Transverse colon (tissue), 4 donors: ENCODE measurements at regions not wholly inside any gene's neighbourhood (a gene's known extent, or its start where the extent isn't known, plus 50 kb on each side); places are given as distances from the start of the nearest gene placed in this dataset.
"Not testable (repeated sequence)": the region's sequence is repeated elsewhere in the genome, so short reads cannot be mapped to it uniquely, and the experiment has no call there.

ENCODE experiments used
- DNase-seq: peaks from one replicate; pipeline ENCODE4 v3.0.0-alpha.2; 2019
- H3K27ac ChIP-seq, 4 donors: fragments of 200-600 bp; sonication (generic); 2 replicates each; pipeline ENCODE4 v1.5.1; 2016 to 2018; ENCODE audit warnings: inconsistent platforms in 4 of 4
- H3K27me3 ChIP-seq: fragments of 200-600 bp; sonication (generic); 2 replicates; pipeline ENCODE4 v1.5.1; 2017; ENCODE audit warnings: inconsistent platforms
- H3K36me3 ChIP-seq, 4 donors: fragments of 200-600 bp; sonication (generic); 2 replicates each; pipeline ENCODE4 v1.5.1; 2017 to 2019; ENCODE audit warnings: inconsistent platforms in 4 of 4
- H3K4me1 ChIP-seq, 4 donors: fragments of 200-600 bp; sonication (generic); 2 replicates each; pipeline ENCODE4 v1.5.1; 2017 to 2020; ENCODE audit warnings: inconsistent platforms in 4 of 4
- H3K4me3 ChIP-seq, 4 donors: fragments of 200-600 bp; sonication (generic); 1 replicate in 1 of 4; 2 replicates in 3 of 4; pipeline versions ENCODE4 v1.5.1 to v1.6.1; 2017 to 2019; ENCODE audit warnings: inconsistent platforms in 4 of 4
- H3K9me3 ChIP-seq, 2 donors: fragments of 200-600 bp; sonication (generic); 2 replicates each; pipeline ENCODE4 v1.5.1; 2017 to 2019; ENCODE audit warnings: inconsistent platforms in 2 of 2
- WGBS, 2 donors: methylation state at CpG; one replicate each; pipeline ENCODE4 v1.1.5; 2018; ENCODE audit warnings: low coverage in 1 of 2; 5-methylcytosine and 5-hydroxymethylcytosine counted together
- in situ Hi-C, 4 donors: fragments of 200-750 bp; cut with MboI; loops; one replicate each; pipeline versions ENCODE4 v1.15.0 to v1.15.1; 2017; ENCODE audit warnings: low sequenced_read_pairs in 3 of 4, low pct_ligation_motif_present in 1 of 4, low pct_unique_long_range_greater_than_20kb in 1 of 4
- intact Hi-C: fragments of 100-400 bp; cut with DNase I; formaldehyde crosslinking; loops from one replicate; pipeline ENCODE4 v1.15.1; 2023; ENCODE audit warnings: low total_unique reads
- TF ChIP-seq, protein P1 (sequence below), 5 experiments: fragments of 200-600 bp in 3 of 5; fragments of 450-650 bp in 2 of 5; sonication (generic) in 3 of 5; IDR thresholded peaks; 1 replicate in 2 of 5; 2 replicates in 3 of 5; pipeline ENCODE4 v1.5.1; 2016 to 2017; ENCODE audit warnings: antibody characterized with exemption in 5 of 5, inconsistent platforms in 3 of 5, mild to moderate bottlenecking in 2 of 5, moderate library complexity in 1 of 5

GRCh38 chr17:15833890-15834289, 101.8 kb downstream of the TBC1D26 start:
- H3K9me3 ChIP-seq, H3K4me3 ChIP-seq, H3K4me1 ChIP-seq, H3K27me3 ChIP-seq, H3K27ac ChIP-seq, DNase-seq, intact Hi-C loops, H3K36me3 ChIP-seq: not testable (repeated sequence)
- in situ Hi-C loops: loop anchor here in 2 of 4 donors (25.0 kb wide), 1 partner anchor 103 kb away; the partner anchor contains the start of gene ADORA2B (in 2 of the 2)
- 68% methylated on average over 5 of the region's 5 CpGs; no CpG with 5 or more reads in 1 of the 2 donors for WGBS, 2 donors

GRCh38 chr17:15835481-15835880, 103.4 kb downstream of the TBC1D26 start:
- DNase-seq, H3K27ac ChIP-seq, H3K27me3 ChIP-seq, H3K4me1 ChIP-seq, intact Hi-C loops, H3K4me3 ChIP-seq, H3K36me3 ChIP-seq, H3K9me3 ChIP-seq: not testable (repeated sequence)
- WGBS, 2 donors: 60 to 80% methylated on average over 1 to 2 of the region's 4 CpGs
- in situ Hi-C loops: loop anchor here in 2 of 4 donors (25.0 kb wide), 1 partner anchor 102 kb away; the partner anchor contains the start of gene ADORA2B (in 2 of the 2)

GRCh38 chr17:15836249-15836982, 104.3 kb downstream of the TBC1D26 start:
- WGBS, 2 donors: 85% methylated on average over 5 of the region's 12 CpGs; no CpG with 5 or more reads in 1 of the 2 donors
- H3K27me3 ChIP-seq, intact Hi-C loops: not testable (repeated sequence)

DNA sequence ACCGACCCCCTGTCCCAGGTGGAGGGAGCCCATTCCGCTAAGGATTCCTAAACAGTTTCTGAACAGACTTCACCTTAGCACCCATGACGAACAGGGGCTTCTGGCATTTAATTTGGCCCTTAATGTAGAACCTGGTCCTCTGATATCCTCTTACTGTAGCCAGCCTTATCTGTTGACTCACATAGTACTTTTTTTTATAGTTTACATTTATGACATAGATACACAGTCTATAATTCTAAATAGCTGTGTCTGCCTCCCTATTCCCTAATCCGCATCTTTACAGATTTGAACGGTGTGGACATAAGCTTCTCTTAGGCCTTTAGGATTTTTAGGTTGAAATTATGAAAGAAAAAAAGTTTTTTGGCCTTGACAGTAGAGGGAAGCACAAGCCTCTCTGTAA, 104.9 kb downstream of the TBC1D26 start:
- WGBS, 2 donors: 38 to 83% methylated on average over 2 to 5 of the region's 5 CpGs
- H3K27me3 ChIP-seq, H3K27ac ChIP-seq, H3K36me3 ChIP-seq, DNase-seq, H3K4me3 ChIP-seq, H3K4me1 ChIP-seq, H3K9me3 ChIP-seq, intact Hi-C loops: not testable (repeated sequence)
- in situ Hi-C loops: loop anchor here in 2 of 4 donors (25.0 kb wide), 1 partner anchor 100 kb away; the partner anchor contains the start of gene ADORA2B (in 2 of the 2)

More at GRCh38 chr17:15836249-15836982, 104.3 kb downstream of the TBC1D26 start:
- not testable (repeated sequence) for H3K36me3 ChIP-seq, H3K4me1 ChIP-seq, H3K27ac ChIP-seq, H3K4me3 ChIP-seq, DNase-seq, H3K9me3 ChIP-seq
- in situ Hi-C loops: loop anchor here in 2 of 4 donors (25.0 kb wide), 1 partner anchor 101 kb away; the partner anchor contains the start of gene ADORA2B (in 2 of the 2)

- in situ Hi-C loops: loop anchor here in 2 of 4 donors (25.0 kb wide), 1 partner anchor 90 kb away; the partner anchor contains the start of gene ADORA2B (in 2 of the 2)
- H3K27me3 ChIP-seq, H3K4me1 ChIP-seq, H3K36me3 ChIP-seq, H3K4me3 ChIP-seq, H3K9me3 ChIP-seq, DNase-seq, intact Hi-C loops: not testable (repeated sequence)
- H3K27ac ChIP-seq: peak overlapping the region in 3 of 4 donors; percentile 35 to 40 (median 36)
- WGBS, 2 donors: 6 to 21% methylated on average over 2 to 6 of the region's 6 CpGs
Observed at GRCh38 chr17:15847447-15848229, 97.3 kb upstream of the ADORA2B start.

DNA sequence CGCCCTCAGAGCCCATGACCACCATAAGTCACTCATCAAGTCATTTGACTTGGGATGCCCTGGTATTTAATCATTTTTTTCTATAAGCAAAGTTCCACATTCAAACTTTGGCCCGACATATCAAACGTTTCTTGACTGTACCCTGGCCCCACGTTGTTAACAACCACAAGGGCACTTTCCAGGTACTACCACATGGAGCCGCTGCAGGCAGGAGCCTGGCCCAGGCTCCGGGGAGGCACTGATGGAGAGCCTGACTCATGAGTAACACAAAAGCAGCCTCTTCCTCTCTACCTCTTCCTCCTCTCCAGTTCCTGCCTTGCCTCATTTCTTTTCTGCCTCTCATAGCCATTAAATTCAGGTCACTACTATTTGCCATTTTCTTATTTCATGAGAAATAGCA, 95.9 kb upstream of the ADORA2B start:
- in situ Hi-C loops: loop anchor here in 2 of 4 donors (25.0 kb wide), 1 partner anchor 88 kb away; the partner anchor contains the start of gene ADORA2B (in 2 of the 2)
- H3K36me3 ChIP-seq, H3K27me3 ChIP-seq, intact Hi-C loops, H3K4me1 ChIP-seq, H3K4me3 ChIP-seq, H3K9me3 ChIP-seq, H3K27ac ChIP-seq: not testable (repeated sequence)
- TF ChIP-seq, protein P1, sequence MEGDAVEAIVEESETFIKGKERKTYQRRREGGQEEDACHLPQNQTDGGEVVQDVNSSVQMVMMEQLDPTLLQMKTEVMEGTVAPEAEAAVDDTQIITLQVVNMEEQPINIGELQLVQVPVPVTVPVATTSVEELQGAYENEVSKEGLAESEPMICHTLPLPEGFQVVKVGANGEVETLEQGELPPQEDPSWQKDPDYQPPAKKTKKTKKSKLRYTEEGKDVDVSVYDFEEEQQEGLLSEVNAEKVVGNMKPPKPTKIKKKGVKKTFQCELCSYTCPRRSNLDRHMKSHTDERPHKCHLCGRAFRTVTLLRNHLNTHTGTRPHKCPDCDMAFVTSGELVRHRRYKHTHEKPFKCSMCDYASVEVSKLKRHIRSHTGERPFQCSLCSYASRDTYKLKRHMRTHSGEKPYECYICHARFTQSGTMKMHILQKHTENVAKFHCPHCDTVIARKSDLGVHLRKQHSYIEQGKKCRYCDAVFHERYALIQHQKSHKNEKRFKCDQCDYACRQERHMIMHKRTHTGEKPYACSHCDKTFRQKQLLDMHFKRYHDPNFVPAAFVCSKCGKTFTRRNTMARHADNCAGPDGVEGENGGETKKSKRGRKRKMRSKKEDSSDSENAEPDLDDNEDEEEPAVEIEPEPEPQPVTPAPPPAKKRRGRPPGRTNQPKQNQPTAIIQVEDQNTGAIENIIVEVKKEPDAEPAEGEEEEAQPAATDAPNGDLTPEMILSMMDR (IDR thresholded peaks at IDR 0.05): peak in 4 of 5 experiments; percentile 11 to 37 (median 24)
- DNase-seq: peak; percentile 49
- WGBS, 2 donors: 20 to 47% methylated on average over 1 to 6 of the region's 6 CpGs

DNA sequence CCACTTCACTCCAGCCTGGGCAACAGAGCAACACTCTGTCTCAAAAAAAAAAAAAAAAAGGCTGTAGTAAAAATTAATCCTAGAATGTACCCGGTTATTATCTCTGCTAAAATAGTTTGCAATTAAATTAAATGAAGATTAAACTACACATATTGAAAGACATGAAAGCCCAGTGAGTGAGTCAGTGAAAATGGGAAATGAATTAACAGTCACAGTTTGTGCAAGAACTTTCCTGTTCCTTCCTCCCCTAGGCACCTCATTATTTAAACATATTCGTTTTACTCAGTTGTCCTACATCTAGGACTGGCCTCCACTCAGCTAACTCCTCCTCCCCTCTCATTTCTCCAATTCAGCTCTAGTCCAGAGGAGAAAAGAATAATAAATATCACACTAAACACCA, 94.9 kb upstream of the ADORA2B start:
- 65 to 70% methylated on average over 2 of the region's 2 CpGs for whole genome bisulfite sequencing, 2 donors
- DNase-seq, H3K27me3 ChIP-seq, in situ Hi-C loops, intact Hi-C loops, H3K4me1 ChIP-seq, H3K36me3 ChIP-seq, H3K9me3 ChIP-seq, H3K27ac ChIP-seq, H3K4me3 ChIP-seq: not testable (repeated sequence)

DNA sequence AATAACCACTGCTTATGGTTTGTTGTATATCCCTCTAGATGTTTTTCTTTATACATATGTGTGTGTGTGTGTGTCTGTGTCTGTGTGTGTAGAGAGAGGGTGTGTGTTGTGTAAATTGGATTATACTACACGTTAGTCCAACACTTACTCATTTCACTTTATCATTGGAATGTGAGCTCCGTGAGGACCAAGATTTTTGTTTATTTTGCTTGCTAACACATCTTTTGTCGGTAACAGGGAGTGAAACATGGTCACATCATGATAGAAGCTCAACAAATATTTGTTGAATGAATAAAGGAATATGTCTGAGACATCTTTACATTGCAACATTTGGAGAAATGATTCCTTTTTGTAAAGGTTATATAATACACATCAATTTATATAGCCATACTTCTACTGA, 94.2 kb upstream of the ADORA2B start:
- WGBS, 2 donors: 44 to 56% methylated on average over 3 of the region's 3 CpGs
- H3K4me1 ChIP-seq, DNase-seq, H3K9me3 ChIP-seq, H3K36me3 ChIP-seq, H3K27me3 ChIP-seq, H3K4me3 ChIP-seq, in situ Hi-C loops, intact Hi-C loops, H3K27ac ChIP-seq: not testable (repeated sequence)

GRCh38 chr17:15852863-15853262, 92.1 kb upstream of the ADORA2B start:
- H3K27me3 ChIP-seq, H3K27ac ChIP-seq, DNase-seq, H3K36me3 ChIP-seq, H3K9me3 ChIP-seq, intact Hi-C loops, in situ Hi-C loops, H3K4me1 ChIP-seq, H3K4me3 ChIP-seq: not testable (repeated sequence)
- WGBS, 2 donors: no CpG with 5 or more reads among the region's 4 CpGs
